DMS153 treated with DMSO at 0.1 percent for 48 hours (cell line): ENCODE measurements at regions not wholly inside any gene's neighbourhood (a gene's known extent, or its start where the extent isn't known, plus 50 kb on each side); places are given as distances from the start of the nearest gene placed in this dataset.

ENCODE experiments used
- DNase-seq: peaks from one replicate; lab custom pipeline; 2025; ENCODE audit not compliant: unreplicated experiment; lab: John Stamatoyannopoulos, UW

DNA sequence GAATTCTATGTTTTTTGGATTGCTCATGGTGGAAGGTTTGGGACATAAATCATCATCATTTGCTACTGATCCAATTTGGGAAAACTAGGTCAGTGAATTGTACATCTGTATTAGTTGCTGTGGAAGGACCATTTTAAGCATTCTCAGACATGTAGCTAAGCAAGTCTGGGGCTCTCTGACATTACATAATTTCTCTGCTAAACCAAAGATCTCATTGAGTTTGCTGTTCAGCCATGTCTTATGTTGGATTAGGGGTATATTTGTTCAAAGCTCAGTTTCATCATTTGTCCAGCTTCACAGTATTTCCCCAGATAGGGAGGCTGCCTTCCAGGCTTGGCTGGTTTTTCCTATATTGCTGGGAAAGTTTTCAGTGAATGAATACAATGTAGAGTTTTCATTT is 399.7 kb downstream of the MTX2 start:
- DNase-seq: no peak

DNA sequence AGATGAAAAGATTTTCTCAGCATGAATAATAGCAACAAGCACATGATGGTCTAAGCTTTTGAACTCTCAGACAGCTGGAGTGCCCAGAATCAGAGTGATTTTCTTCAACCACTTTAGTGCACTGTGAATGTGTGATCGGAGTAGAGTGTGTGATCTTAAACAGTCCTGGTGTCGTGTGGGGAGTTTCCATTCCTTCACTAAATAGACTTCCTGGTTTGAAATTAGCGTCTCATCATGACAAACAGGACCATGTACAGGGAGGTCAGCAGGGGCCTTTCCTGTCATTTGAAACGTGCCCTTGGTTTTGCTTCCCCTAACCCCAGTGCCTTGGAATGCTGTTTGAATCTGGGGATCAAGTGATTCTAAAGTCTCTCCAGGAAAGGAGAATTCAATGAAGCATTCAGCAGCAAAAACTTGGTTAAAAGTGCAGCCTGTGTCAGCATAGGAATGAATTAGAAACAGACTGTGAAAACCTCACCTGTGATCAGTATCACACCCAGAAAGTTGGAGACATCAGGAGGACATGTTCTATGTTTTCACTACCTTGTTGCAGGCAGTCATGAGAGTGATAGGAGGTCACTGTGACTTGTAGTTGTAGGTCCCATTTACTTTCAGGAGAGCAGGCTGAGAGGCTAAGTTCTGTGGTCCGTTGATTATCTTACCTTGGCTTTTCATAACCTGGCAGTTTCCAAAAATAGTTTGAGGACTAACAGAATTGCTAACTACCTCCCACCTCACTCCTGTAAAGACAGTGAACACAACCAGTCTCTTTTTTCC is 400.3 kb downstream of the MTX2 start:
- no peak for DNase-seq

DNA sequence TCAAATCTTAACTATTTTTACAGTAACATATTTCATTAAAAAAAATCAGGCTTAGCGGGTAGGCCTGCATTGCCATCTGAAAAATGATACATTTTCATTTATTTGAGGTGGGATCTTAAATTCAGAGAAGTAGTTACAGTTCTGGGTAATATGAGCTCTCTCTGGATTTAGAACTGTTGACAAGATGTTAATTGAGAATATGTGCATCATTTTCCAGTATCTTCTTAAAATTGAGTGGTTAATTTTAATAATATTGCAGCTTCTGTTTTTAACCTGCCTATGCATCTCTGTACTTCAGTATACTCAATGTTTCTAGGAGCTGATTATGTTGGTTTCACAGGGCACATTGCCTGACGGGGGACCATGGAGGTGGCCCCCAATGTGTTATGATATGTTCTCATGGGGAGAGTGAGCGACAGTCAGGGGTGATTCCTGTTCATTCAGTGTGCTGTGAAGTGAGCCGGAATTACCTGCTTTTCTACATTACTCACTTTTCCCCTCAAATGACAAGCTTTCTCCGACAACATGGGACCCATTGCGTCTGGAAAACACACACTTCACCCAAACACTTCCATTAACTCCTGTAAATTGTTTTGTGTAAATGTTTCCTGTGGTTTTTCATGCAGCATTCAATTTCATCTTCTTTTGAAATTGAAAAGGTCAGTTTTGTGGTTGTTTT is 406.2 kb downstream of the MTX2 start:
- no peak for DNase-seq

DNA sequence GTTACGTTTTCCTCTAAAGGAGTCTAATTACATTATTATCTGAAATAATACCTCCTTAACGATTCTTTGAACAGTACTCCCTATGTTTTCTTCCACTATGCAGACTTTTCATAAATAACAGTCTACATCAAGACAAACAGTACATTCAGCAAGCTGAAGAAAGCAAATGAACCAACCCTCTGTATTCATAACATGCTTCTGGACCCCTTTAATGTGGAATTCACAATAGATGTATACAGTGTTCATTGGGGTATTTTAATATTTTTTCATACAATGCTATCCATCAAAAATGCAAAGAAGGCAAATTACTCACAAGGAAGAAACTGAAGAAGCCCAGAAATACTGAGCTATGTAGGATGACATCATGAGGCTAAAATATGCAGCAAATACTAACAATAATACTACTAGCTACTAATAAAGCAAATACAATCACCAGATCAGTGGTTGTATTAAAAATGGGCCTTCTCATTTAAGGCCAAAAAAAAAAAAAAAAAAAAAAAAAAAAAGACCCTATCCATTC is 408.6 kb downstream of the MTX2 start:
- DNase-seq: no peak

DNA sequence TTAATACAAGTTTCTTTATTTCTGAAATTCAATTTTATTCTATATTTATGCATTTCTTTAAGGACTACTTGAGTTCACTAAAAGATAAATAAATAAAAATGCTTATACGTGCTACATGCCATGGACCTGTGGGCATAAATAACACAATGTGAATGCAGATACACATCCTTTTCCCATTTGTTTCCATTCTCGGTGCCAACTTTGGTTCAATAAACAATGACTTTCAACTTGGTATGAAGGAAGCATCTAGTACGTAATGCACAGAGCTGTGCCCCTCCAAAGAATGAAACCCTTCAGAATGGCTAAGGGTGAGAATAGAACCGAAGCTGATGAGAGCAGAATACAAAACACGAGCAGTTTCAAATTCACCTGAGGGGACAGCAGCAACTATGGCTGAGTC is 409.3 kb downstream of the MTX2 start:
- no peak for DNase-seq

DNA sequence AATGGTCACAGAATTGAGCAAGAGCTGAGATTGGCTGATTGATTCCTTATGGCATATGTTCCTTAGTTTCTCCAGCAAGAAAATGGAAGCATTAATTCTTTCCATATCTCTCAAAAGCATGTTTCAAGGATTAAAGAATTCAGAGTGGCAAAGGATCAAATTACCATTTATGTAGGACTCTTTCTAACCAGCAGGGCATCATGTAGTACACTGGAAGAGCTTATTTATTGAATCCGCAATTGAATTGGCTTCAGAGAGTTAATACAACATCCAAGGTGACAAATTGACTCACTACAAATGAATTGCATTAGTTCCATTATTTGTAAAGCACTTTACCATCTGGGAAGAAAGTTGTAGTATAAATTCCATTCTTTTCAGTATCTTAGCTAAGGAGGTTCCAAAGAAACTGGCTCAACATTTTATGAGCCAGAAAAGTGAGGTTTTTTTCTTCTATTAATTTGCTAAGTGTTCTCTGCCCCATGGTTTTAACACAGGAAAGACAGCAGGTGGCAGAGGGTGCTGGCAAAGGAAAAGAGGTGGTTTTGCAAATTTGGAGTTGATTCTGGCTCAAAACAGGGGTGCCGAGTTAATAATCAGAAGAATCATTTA is 409.9 kb downstream of the MTX2 start:
- no peak for DNase-seq

DNA sequence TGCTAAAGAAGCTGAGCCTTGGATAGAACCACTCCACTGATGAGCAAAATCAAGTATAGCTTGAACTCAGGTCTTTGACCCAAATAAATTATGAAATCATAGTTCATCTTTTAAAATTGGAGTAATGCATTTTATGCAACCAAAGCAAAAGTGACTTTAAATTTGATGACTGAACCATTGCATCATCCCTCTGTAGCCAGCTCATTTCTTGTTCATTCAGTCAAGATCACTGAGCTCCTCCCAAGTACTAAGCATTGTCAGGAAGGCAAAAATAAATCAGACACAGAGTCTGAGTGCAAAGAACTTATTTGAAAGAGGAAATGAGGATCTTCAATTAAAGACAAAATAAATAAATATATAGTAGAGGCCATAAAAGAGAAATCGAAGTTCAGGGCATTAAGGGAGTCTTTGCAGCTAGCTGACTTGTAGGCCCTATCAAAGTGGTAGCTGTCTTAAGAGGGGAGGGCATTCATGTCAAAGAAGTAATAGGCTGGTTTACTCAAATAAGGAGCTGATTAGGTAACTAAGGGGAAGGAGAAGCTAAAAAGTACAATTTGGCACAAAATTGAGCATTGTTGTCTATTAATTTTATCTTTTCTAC is 411.8 kb downstream of the MTX2 start:
- DNase-seq: no peak

DNA sequence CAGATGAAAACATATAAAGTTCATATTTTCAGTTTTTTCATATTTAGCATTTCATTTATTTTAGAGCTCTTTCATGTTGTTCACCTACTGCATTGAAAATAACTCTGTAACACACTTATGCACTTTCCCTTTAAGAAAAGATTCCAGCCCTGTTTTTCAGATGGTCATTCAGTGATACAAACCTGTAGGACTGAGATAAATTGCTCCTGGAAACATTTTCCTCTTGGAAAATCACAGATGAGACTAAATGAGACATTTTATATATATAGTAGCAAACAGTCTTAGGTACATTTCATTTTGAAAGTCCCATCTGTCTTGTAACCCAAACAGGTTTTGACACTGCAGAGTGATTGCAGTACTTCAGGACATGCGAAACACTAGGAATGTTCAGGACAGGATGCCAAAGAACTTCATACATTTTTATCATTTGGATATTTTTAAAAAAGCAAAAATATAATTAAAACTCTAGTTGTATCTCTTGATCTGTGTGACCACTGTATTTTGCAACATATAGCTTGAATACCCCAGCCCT is 412.4 kb downstream of the MTX2 start:
- DNase-seq: no peak

DNA sequence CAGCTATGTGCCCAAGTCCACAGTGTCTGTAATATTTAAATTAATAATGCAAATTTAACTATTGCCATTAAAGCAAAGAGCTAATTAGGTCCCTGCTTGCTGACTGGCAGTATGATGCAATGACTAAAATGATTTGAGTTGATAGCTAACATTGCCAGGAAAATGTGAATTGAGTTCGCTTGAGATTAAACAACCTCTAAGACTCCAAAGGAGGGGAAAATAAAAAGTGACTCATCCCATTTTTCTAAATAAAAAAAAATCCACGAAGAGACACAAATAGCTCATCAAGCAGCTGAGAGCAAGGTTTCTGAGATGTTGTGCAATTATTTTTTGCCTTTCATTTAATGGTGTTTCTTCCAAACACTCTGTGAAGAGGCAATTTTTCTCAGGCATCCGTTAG is 413.0 kb downstream of the MTX2 start:
- DNase-seq: no peak

DNA sequence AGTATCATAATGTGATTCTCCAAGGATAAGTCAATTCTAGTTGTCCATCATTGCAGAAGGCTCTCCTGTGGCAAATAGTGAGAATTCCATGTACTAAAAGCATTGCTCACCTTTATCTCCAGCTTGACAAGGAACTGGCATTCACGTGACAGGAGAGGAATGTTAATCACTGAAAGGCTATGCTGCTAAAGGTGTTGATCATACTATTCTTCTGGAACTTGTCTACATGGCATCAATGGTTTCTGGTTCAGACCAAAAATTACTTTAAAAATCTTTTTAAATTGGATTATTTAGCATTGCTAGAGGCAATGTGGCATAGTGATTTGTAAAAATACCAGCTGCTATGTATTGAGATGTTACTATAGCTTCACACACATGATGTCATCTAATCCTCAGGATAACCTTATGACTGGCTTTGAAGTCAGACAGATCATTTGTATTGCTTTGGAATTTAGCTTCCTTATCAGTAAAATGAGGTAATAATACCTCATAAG is 414.4 kb downstream of the MTX2 start:
- no peak for DNase-seq

DNA sequence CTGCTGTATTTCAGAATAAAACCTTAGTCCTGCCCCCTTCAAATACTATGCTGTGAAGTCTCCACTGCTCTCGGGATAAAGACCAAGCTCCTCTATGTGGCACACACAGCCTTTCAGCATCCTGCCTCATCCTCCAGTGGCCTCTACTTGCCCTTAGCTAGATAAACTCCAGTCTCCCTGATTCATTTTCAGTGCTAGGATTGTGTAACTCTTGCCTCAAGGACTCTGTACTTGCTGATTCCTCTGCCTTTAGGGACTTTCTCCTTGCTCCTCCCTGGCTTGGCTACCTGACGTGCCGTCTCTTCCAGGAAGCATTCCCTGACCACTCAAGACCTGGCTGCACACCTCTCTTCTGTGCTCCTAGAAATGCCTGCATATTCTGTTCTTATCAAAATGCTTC is 416.7 kb downstream of the MTX2 start:
- DNase-seq: no peak

DNA sequence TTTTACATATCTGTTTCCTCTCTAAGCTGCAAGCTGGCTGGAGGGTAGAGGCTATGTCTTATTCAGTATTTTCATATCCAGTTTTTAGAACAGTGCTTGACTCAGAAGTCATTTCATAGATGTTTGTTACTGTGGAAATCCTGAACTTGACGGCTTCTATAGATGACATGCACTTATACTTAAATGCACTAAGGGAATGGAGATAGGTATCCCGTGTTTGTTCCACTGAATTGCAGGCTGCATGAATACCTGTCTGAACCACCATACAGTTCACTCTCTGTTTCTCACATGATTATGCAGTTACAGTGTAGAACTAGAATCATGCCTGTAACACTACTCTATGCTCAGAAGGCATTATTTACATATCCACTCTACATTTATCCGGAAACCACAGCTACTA is 417.1 kb downstream of the MTX2 start:
- DNase-seq: no peak

DNA sequence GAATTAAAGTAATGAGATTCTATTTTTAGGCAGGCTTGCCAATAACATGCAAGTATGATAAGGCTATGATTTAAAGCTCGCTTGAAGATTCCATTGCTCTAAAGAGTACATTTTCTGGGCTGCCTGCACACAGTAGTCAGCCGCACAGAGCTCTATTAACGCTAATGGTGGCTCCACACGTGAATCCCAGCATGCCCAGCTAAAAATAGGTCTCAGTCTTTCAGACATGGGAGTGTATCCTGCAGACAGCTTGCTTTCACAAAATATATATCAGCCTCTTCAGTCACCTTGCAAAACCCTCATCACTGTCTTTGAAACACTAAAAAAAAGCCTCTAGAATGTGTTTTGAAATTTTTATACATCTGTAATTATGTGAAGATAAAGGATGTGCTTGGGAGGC is 418.1 kb downstream of the MTX2 start:
- DNase-seq: no peak

DNA sequence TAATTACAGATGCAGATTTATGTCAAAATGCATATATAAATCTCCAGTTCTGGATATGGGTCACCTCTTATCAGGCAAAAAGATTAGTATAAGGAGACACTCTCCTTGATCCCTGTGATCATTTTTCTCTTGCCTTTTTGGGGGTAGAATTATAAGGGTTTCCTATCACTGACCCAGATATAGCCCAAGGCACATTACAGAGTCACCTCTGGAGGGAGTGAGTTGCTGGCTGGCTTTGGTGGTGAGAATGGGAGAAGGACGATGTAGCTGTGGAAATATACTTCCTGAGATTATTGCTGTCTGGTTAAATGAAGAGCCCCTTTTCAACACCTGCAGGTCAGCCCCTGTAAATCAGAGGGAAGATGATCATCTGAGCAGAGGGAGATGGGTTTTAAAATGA is 418.7 kb downstream of the MTX2 start:
- no peak for DNase-seq

DNA sequence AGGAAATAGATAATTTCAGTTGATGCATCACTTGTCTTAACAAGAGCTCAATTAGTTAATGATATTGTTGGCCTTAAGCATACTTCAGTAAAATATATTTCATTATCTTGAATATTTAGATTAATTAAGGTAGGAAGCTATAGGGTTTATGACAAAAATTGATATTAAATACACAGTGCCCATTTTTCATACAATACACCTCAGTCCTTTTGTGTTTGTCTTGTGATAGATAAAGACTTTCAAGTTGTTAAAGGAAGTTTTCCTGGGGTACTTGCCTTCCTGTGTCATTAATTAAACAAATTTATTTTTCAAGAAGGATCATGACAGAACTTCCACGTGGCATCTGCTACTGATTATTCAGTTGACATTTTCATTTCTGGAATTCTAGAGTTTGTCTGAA is 420.5 kb downstream of the MTX2 start:
- no peak for DNase-seq

DNA sequence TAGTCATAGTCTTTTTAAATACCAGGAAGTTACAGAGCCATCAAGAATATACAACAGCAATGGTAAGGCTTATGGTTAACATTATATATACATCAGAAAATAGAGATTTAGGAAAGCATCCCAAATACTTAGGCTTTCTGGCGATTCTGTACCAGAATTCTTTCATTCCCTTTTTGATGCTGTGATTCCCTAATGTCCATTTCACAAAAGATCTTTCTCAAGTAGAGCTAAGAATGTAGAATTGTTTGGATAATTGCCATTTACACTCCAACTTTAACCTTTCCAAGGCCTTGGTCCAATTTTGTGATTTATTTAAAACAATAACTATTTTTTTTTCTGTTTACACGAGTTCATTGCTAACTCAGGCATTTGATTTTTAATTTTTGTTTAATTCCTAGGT is 422.2 kb downstream of the MTX2 start:
- DNase-seq: no peak

DNA sequence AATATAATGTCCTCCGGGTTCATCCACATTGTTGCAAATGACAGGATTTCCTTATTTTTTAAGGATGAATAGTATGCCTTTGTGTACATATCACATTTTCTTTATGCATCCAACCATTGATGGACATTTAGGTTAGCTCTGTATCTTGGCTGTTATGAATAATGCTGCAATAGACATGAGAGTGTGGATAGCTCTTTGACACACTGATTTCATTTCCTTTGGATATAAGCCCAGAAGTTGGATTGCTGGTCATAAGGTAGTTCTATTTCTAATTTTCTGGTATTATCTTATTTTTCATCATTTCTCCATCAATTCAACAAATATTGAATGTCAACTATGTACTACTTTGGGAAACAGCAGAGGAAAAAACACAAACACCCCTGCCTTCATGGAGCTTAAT is 423.3 kb downstream of the MTX2 start:
- no peak for DNase-seq

DNA sequence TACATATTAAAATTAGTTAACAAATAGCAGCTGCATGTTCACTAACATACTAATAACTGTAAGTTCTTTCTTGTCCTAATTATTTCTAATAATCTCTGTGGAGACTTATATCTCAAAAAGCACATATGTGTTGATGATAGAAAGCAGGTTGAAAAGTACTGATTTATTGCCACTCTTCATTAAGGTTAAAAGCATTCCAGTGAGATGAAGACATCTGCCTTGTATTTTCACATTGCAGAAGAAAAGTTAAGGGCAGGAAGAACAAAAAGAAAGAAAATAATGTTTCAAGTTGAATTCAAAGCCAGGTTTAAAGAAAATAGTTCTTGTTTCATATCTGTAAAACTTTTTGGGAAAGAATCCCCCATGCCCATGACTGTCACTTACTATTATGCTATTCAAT is 429.9 kb downstream of the MTX2 start:
- no peak for DNase-seq

DNA sequence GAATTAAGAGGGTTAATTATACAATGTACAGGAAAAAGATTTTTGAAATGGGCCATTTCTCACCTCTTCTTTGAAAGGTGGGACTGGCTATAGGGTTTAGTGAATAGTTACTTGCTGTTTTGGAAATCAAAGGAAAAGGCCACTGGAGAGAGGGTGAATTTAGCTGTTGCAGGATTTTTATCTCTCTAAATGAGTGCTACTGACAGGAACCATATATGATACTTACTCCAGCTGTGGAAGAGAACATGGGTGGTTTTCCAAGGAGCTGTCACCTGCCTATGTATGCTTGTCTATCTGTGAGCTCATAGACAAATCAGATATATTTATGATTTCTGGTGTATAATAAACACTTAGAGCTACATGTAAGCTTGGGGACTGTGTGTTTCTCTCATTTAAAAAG is 430.4 kb downstream of the MTX2 start:
- no peak for DNase-seq

DNA sequence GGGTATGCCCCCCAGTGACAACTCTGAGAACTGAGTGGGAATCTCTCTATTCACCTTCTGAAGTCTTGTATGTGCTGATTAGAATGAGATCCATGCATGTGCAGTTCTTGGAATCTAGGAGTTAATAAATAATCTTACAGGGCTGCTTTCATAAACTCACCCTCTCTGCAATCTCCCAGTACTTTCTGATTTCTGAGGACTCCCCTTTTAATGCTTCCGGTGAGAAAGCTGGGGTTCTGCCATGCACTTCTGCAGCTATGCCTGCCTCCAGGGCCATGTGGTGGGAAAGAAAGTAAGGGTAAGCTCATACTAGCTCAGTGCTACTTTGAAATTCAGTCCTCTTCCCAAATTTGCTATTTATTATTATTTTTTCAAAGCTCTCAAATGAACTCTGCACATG is 432.9 kb downstream of the MTX2 start:
- DNase-seq: no peak

DNA sequence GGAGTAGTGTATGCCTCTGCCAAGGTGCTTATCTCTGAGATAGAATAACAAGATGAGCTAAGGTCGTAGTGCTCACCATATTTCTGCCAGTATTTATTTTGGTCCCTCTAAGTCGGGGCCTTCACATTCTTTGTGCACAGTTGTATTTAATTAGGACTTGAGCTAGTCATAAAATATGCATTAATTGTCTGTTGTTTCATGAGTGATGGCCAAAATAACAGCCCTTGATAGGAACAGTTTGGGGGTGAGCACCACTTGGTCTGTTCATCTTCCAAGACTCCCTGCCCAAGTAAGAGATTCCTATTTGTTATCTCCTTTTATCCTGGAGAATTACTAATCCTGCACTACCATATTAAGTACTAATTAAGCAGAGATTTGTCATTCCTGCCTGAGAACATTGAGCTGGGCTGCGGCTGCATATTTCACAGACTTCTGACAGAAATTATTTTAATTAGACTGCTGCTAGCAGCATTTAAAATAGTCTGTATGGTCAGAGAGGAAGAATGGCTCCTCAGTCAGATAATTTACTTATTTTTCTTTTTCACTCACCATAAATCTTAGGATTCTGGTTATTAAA is 435.1 kb downstream of the MTX2 start:
- DNase-seq: no peak
